ENCODE measurements at regions not wholly inside any gene's neighbourhood (a gene's known extent, or its start where the extent isn't known, plus 50 kb on each side); places are given as distances from the start of the nearest gene placed in this dataset.

GRCh38 chr13:104809483-104809882 is 1726.0 kb downstream of the EFNB2 start:
- TF ChIP-seq CTCF (IDR thresholded peaks at IDR 0.05) (no peak), POLR2A (IDR thresholded peaks at IDR 0.05) (no peak)
